Natural killer cell treated with Interleukin-12 subunit alpha and Interleukin-12 subunit beta and Interleukin-15 and Interleukin-18, amount 100 ng/mL, for 72 hours (primary cell): ENCODE measurements at regions not wholly inside any gene's neighbourhood (a gene's known extent, or its start where the extent isn't known, plus 50 kb on each side); places are given as distances from the start of the nearest gene placed in this dataset.

Source experiments
- ATAC-seq, 2 donors: fragments of 150-1000 bp; cut with Tn5 transposase in 1 of 2; sonication (Bioruptor Pico), chemical (Tn5 transposase) in 1 of 2; 2 replicates each; pipeline ENCODE4 v1.10.0; 2021
- DNase-seq: peaks from one replicate; pipeline ENCODE4 v3.0.0; 2022; ENCODE audit warnings: low spot score
- H3K27ac Mint-ChIP-seq, 2 donors: 1 replicate in 1 of 2; 2 replicates in 1 of 2; pipeline ENCODE4 v1.8.0; 2022; ENCODE audit warnings: mixed read lengths in 2 of 2, mild to moderate bottlenecking in 1 of 2, moderate library complexity in 1 of 2
- H3K27me3 Mint-ChIP-seq, 2 donors: 1 replicate in 1 of 2; 2 replicates in 1 of 2; pipeline ENCODE4 v1.8.0; 2022; ENCODE audit warnings: mixed read lengths in 2 of 2
- H3K36me3 Mint-ChIP-seq: one replicate; pipeline ENCODE4 v1.8.0; 2022; ENCODE audit warnings: mixed read lengths
- H3K4me1 Mint-ChIP-seq, 2 donors: 1 replicate in 1 of 2; 2 replicates in 1 of 2; pipeline ENCODE4 v1.8.0; 2022; ENCODE audit warnings: low read depth in 2 of 2, mixed read lengths in 2 of 2, mild to moderate bottlenecking in 1 of 2
- H3K4me3 Mint-ChIP-seq: one replicate; pipeline ENCODE4 v1.8.0; 2022; ENCODE audit warnings: mixed read lengths
- H3K9me3 Mint-ChIP-seq: 2 replicates; pipeline ENCODE4 v1.8.0; 2022; ENCODE audit warnings: mixed read lengths

DNA sequence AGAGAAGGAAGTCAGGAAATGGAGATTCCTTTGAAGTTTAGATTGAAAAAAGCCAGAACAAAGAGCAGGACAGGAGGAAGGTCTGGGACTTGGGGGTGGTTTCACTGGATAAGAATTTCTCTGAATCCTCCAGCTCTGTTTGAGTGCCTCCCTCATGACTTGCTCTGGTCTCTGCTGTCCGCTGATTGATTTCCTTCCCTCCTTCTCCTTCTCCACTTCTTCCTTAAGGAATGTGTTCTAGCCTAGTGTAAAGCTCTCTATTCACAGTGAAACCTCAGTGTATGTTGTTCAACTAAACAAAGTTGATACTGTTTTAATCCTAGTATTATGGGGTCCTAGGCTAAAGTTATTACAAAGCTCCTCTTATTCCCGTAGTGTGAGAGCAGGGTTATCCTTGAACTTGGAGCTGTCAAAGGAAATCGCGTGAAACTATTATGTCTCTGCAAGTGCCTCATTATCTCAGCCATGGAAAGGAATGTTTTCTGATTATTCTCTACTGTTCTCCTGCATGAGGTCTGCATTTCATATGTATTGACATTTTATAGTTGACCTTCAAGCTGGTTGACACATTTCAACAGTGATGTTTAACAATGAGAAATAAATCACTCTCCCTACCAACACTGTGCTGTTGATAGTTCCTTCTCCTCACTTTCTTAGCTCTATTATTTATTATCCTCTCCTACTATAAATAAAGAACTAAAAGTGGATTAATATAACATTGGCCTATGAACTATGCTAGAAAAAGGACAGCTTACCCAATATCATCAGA lies 82.7 kb upstream of the KCTD3 start:
- ATAC-seq (no peak), DNase-seq (no peak)
- no peaks in the 10 kb centered on the region for H3K27me3 Mint-ChIP-seq
- H3K36me3 Mint-ChIP-seq: no peaks in the 10 kb centered on the region
- H3K9me3 Mint-ChIP-seq: no peaks in the 10 kb centered on the region
- H3K27ac Mint-ChIP-seq: no peak overlapping the region
- H3K4me1 Mint-ChIP-seq: no peaks in the 10 kb centered on the region
- H3K4me3 Mint-ChIP-seq: no peak overlapping the region

- Mint-ChIP-seq H3K27ac (no peak overlapping the region), H3K9me3 (peaks cover 13% of the 10 kb centered on the region), H3K36me3 (peaks cover 10% of the 10 kb centered on the region), H3K4me3 (no peak overlapping the region), H3K4me1 (no peaks in the 10 kb centered on the region), H3K27me3 (no peaks in the 10 kb centered on the region)
- ATAC-seq (no peak), DNase-seq (no peak)
Observed at GRCh38 chr1:215487466-215487865, 79.6 kb upstream of the KCTD3 start.

DNA sequence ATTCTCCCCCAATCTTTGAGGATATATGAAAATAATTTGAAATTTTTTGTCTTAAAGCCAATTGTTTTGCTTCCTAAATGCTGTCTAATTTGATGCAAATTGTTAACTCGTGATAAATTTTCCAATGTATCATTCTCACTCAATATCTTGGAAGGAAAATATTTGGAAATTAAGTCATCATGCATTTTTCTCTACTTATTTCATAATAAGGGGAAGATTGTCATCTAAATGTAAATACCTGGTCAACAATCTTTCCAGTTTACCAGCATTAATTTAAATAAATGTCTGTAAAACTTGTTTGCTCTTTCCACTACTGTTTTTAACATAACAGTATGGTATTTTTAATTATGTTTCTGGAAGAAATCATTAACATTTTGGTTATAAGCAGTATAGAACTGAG lies 78.3 kb upstream of the KCTD3 start:
- Mint-ChIP-seq H3K4me1 (no peaks in the 10 kb centered on the region), H3K9me3 (peaks cover 13% of the 10 kb centered on the region), H3K4me3 (no peak overlapping the region), H3K27ac (no peak overlapping the region), H3K36me3 (peaks cover 10% of the 10 kb centered on the region), H3K27me3 (no peaks in the 10 kb centered on the region)
- DNase-seq (no peak), ATAC-seq (no peak)

DNA sequence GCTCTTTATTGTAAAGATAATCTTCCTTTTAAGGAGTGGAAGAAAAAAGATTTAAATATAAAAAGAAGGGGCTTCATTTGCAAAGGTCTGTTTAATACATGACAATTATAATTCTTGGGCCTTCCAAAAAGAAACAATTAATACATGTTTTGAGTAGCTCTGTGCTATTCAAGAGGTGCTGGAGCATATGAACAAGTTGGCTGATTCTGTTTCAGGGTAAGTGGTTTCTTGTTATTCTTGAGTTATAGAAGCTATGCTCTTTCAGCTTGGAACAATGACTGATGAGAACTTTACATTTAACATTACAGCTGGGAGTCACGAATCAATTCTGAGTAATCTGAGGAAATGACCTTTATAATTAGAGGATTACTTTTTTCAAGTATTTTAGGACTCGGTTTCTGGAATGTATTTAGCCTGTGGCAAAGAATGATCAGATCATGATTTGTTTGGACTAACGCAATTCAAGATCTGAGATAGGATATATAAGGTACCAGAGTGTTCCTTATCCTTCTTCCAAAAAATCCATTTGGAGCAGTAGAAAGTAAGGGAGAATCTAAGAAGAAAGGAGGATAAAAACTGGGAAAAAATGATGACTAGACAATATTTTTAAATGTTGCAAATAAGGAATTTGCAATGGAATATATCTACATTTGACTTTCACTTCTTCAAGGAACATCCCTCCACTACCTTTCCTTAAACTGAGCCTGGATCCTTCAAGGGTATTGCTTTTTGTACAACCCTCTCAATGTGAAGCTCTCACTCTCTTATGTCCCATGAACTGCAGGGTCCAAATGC lies 77.1 kb upstream of the KCTD3 start:
- Mint-ChIP-seq H3K4me1 (no peaks in the 10 kb centered on the region), H3K9me3 (peaks cover 13% of the 10 kb centered on the region), H3K4me3 (no peak overlapping the region), H3K36me3 (peaks cover 10% of the 10 kb centered on the region), H3K27ac (no peak overlapping the region), H3K27me3 (no peaks in the 10 kb centered on the region)
- DNase-seq (no peak), ATAC-seq (no peak)

DNA sequence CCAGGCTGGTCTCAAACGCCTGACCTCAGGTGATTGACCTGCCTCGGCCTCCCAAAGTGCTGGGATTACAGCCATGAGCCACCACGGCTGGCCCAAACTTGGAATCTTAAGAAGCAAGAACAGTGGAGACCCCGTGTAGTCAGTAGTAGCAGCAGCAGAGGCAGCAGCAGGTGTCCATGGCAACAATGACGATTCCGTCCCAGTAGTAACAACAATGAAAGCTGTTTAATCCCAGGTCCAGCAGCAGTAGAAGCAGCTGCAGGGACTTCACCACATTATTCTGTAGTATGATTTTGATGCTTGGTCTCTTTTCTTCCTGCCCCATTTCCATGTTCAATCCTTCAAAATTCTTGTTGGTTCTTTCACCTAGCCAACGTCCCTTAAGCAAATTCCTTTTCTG lies 69.6 kb upstream of the KCTD3 start:
- H3K27me3 Mint-ChIP-seq: no peaks in the 10 kb centered on the region
- H3K4me3 Mint-ChIP-seq: no peak overlapping the region
- no peak for ATAC-seq
- no peak overlapping the region for H3K27ac Mint-ChIP-seq
- no peak for DNase-seq
- peaks cover 3% of the 10 kb centered on the region for H3K9me3 Mint-ChIP-seq
- H3K4me1 Mint-ChIP-seq: no peaks in the 10 kb centered on the region
- no peaks in the 10 kb centered on the region for H3K36me3 Mint-ChIP-seq

GRCh38 chr1:215501496-215501895 lies 65.6 kb upstream of the KCTD3 start:
- ATAC-seq: no peak
- Mint-ChIP-seq H3K9me3 (peaks cover 3% of the 10 kb centered on the region), H3K4me1 (no peaks in the 10 kb centered on the region), H3K4me3 (no peak overlapping the region), H3K36me3 (no peaks in the 10 kb centered on the region), H3K27me3 (no peaks in the 10 kb centered on the region), H3K27ac (no peak overlapping the region)
- DNase-seq: no peak

GRCh38 chr1:215502081-215502480 lies 65.0 kb upstream of the KCTD3 start:
- Mint-ChIP-seq H3K27me3 (no peaks in the 10 kb centered on the region), H3K36me3 (no peaks in the 10 kb centered on the region), H3K4me1 (no peaks in the 10 kb centered on the region), H3K4me3 (no peak overlapping the region), H3K27ac (no peak overlapping the region), H3K9me3 (peaks cover 3% of the 10 kb centered on the region)
- ATAC-seq (no peak), DNase-seq (no peak)

- Mint-ChIP-seq H3K9me3 (peaks cover 11% of the 10 kb centered on the region), H3K4me3 (no peak overlapping the region), H3K27me3 (no peaks in the 10 kb centered on the region), H3K4me1 (no peaks in the 10 kb centered on the region), H3K36me3 (peaks cover 6% of the 10 kb centered on the region), H3K27ac (no peak overlapping the region)
- no peak for ATAC-seq
- DNase-seq: no peak
Observed at GRCh38 chr1:215507119-215507518, 60.0 kb upstream of the KCTD3 start.

- DNase-seq (no peak), ATAC-seq (no peak)
- Mint-ChIP-seq H3K27ac (no peak overlapping the region), H3K36me3 (peaks cover 6% of the 10 kb centered on the region), H3K27me3 (no peaks in the 10 kb centered on the region), H3K9me3 (peaks cover 11% of the 10 kb centered on the region), H3K4me1 (no peaks in the 10 kb centered on the region), H3K4me3 (no peak overlapping the region)
Observed at GRCh38 chr1:215508311-215508710, 58.8 kb upstream of the KCTD3 start.
